Nephron (organoid): ENCODE measurements at regions not wholly inside any gene's neighbourhood (a gene's known extent, or its start where the extent isn't known, plus 50 kb on each side); places are given as distances from the start of the nearest gene placed in this dataset.
"Not testable (repeated sequence)": the region's sequence is repeated elsewhere in the genome, so short reads cannot be mapped to it uniquely, and the experiment has no call there.

ENCODE experiments used
- H3K27ac Mint-ChIP-seq, 3 experiments: 2 replicates each; pipeline ENCODE4 v1.8.0; 2020; ENCODE audit warnings: mixed read lengths in 3 of 3, mild to moderate bottlenecking in 2 of 3, moderate library complexity in 1 of 3
- H3K27me3 Mint-ChIP-seq: 2 replicates; pipeline ENCODE4 v1.8.0; 2021; ENCODE audit warnings: low read depth, mild to moderate bottlenecking, moderate library complexity, mixed read lengths
- H3K36me3 Mint-ChIP-seq: 2 replicates; pipeline ENCODE4 v1.8.0; 2020; ENCODE audit warnings: low read depth, mixed read lengths
- H3K4me1 Mint-ChIP-seq: 2 replicates; pipeline ENCODE4 v1.8.0; 2020; ENCODE audit warnings: mixed read lengths
- H3K4me3 Mint-ChIP-seq, 3 experiments: 2 replicates each; pipeline ENCODE4 v1.8.0; 2020; ENCODE audit warnings: mild to moderate bottlenecking in 3 of 3, mixed read lengths in 3 of 3, moderate library complexity in 2 of 3
- H3K9me3 Mint-ChIP-seq: 2 replicates; pipeline ENCODE4 v1.8.0; 2020; ENCODE audit warnings: mixed read lengths
- TF ChIP-seq, protein P1 (sequence below), 3 experiments: fragments of 200-600 bp; sonication (generic); IDR thresholded peaks; one replicate each; pipeline ENCODE4 v1.5.0; 2021; ENCODE audit warnings: antibody characterized with exemption in 3 of 3; ENCODE audit not compliant: unreplicated experiment in 3 of 3

- TF ChIP-seq, protein P1, sequence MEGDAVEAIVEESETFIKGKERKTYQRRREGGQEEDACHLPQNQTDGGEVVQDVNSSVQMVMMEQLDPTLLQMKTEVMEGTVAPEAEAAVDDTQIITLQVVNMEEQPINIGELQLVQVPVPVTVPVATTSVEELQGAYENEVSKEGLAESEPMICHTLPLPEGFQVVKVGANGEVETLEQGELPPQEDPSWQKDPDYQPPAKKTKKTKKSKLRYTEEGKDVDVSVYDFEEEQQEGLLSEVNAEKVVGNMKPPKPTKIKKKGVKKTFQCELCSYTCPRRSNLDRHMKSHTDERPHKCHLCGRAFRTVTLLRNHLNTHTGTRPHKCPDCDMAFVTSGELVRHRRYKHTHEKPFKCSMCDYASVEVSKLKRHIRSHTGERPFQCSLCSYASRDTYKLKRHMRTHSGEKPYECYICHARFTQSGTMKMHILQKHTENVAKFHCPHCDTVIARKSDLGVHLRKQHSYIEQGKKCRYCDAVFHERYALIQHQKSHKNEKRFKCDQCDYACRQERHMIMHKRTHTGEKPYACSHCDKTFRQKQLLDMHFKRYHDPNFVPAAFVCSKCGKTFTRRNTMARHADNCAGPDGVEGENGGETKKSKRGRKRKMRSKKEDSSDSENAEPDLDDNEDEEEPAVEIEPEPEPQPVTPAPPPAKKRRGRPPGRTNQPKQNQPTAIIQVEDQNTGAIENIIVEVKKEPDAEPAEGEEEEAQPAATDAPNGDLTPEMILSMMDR (IDR thresholded peaks at IDR 0.05; ENCODE audit: unreplicated experiment in 3 of 3), result no peak
- H3K4me3 Mint-ChIP-seq, result no peak overlapping the region
- no peak overlapping the region for H3K27ac Mint-ChIP-seq
- no peaks in the 10 kb centered on the region for H3K36me3 Mint-ChIP-seq
- no peaks in the 10 kb centered on the region for H3K9me3 Mint-ChIP-seq
- H3K27me3 Mint-ChIP-seq, result no peaks in the 10 kb centered on the region
- H3K4me1 Mint-ChIP-seq, result no peaks in the 10 kb centered on the region
These were observed 1408.8 kb downstream of the STIM2 start for GRCh38 chr4:28269426-28269825.

DNA sequence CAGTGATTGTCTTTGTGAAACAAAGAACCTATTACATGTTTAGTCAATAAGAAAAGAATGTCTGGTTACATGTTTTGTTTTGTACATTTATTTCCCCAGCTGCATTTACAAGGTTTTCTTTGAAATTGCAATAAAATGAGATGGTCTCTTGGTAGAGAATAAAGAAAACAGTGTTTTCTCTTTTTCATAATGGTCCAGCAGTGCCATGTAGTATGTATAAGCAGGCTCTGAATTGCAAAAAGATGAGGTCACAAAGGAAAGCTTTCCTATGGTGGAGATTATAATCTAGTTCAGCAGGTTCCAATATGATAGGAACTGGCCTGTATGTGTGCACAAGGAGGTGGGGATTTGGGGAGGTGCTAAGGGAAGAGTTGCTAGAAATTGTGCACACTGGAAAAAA, 1417.3 kb downstream of the STIM2 start:
- Mint-ChIP-seq H3K9me3 (peaks cover 9% of the 10 kb centered on the region), H3K4me3 (no peak overlapping the region), H3K4me1 (no peaks in the 10 kb centered on the region), H3K36me3 (no peaks in the 10 kb centered on the region), H3K27ac (no peak overlapping the region), H3K27me3 (peaks cover 3% of the 10 kb centered on the region)
- TF ChIP-seq, protein P1 (IDR thresholded peaks at IDR 0.05; ENCODE audit: unreplicated experiment in 3 of 3), result no peak

DNA sequence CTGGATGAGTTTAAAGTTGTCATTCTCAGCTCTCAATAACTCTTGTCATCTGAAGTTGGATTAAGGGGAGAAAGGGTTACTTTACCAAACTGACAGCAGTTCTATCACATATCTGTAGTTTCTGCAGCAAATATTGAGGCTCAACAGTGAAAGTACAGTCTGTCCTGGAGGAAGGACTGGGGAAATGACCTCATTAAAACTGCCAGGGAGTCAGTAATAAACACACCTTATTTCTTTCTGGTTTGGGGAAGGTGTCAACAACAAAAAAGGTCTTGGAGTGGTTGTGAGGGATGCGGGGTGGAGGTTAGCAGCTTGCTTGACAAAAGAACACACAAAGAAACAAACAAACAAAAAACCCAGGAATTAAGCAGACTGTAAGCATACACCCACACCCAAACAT, 1418.0 kb downstream of the STIM2 start:
- peaks cover 12% of the 10 kb centered on the region for H3K9me3 Mint-ChIP-seq
- peaks cover 3% of the 10 kb centered on the region for H3K27me3 Mint-ChIP-seq
- H3K4me1 Mint-ChIP-seq, result no peaks in the 10 kb centered on the region
- TF ChIP-seq, protein P1 (IDR thresholded peaks at IDR 0.05; ENCODE audit: unreplicated experiment in 3 of 3), result no peak
- H3K36me3 Mint-ChIP-seq, result no peaks in the 10 kb centered on the region
- no peak overlapping the region for H3K4me3 Mint-ChIP-seq
- H3K27ac Mint-ChIP-seq, result no peak overlapping the region

DNA sequence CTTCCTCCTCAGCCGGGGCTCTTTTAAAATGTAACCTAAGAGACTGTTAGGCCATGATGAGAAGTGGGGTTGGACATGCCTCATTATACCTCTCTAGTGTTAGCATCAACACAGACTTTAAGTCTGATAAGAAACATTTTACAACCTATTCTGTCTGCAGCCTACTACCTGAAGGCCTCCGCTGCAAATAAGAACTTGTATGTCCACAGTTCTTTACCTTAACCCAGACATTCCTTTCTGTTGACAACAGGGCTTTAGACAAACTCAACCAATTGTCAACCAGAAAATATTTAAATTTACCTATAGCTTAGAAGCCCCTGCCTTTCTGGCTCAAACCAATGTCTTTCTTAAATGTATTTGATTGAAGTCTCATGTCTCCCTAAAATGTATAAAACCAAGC, 1418.6 kb downstream of the STIM2 start:
- no peaks in the 10 kb centered on the region for H3K4me1 Mint-ChIP-seq
- H3K36me3 Mint-ChIP-seq, result no peaks in the 10 kb centered on the region
- no peak overlapping the region for H3K4me3 Mint-ChIP-seq
- H3K9me3 Mint-ChIP-seq, result peaks cover 12% of the 10 kb centered on the region
- H3K27ac Mint-ChIP-seq, result no peak overlapping the region
- TF ChIP-seq, protein P1 (IDR thresholded peaks at IDR 0.05; ENCODE audit: unreplicated experiment in 3 of 3), result no peak
- peaks cover 3% of the 10 kb centered on the region for H3K27me3 Mint-ChIP-seq

- H3K36me3 Mint-ChIP-seq, H3K27me3 Mint-ChIP-seq, H3K27ac Mint-ChIP-seq, H3K4me1 Mint-ChIP-seq, H3K4me3 Mint-ChIP-seq: not testable (repeated sequence)
- peaks cover 30% of the 10 kb centered on the region for H3K9me3 Mint-ChIP-seq
These were observed 1425.6 kb downstream of the STIM2 start for GRCh38 chr4:28286266-28286665.

GRCh38 chr4:28287831-28288233, 1427.2 kb downstream of the STIM2 start:
- H3K36me3 Mint-ChIP-seq, result no peaks in the 10 kb centered on the region
- no peaks in the 10 kb centered on the region for H3K27me3 Mint-ChIP-seq
- TF ChIP-seq, protein P1 (IDR thresholded peaks at IDR 0.05; ENCODE audit: unreplicated experiment in 3 of 3), result no peak
- peaks cover 25% of the 10 kb centered on the region for H3K9me3 Mint-ChIP-seq
- H3K4me3 Mint-ChIP-seq, result no peak overlapping the region
- H3K4me1 Mint-ChIP-seq, result peaks cover 6% of the 10 kb centered on the region
- no peak overlapping the region for H3K27ac Mint-ChIP-seq
